CD4-positive, CD25-positive, alpha-beta regulatory T cell (primary cell): ENCODE measurements at regions not wholly inside any gene's neighbourhood (a gene's known extent, or its start where the extent isn't known, plus 50 kb on each side); places are given as distances from the start of the nearest gene placed in this dataset.
A peak's percentile ranks its signal among the peaks of the same experiment; 100 is the strongest.

Experiments used
- ATAC-seq, 2 donors: fragments of 150-1000 bp; cut with Tn5 transposase; one replicate each; pipeline ENCODE4 v1.10.0; 2021; ENCODE audit warnings: low read depth in 2 of 2, moderate number of reproducible peaks in 2 of 2, moderate library complexity in 1 of 2
- DNase-seq, 3 donors: peaks; one replicate each; pipeline versions ENCODE4 v3.0.0 to v3.0.0-alpha.2; 2012 to 2022; ENCODE audit warnings: mixed read lengths in 1 of 3
- H3K27ac ChIP-seq: one replicate; pipeline ENCODE4 v1.7.0; 2013; ENCODE audit warnings: mild to moderate bottlenecking, low read length; ENCODE audit not compliant: insufficient read depth, poor library complexity, severe bottlenecking
- H3K27me3 ChIP-seq: one replicate; pipeline ENCODE4 v1.7.0; 2013; ENCODE audit warnings: low read length; ENCODE audit not compliant: control insufficient read depth, insufficient read depth
- H3K36me3 ChIP-seq: one replicate; pipeline ENCODE4 v1.7.0; 2013; ENCODE audit warnings: mild to moderate bottlenecking, low read length, moderate library complexity; ENCODE audit not compliant: control insufficient read depth, insufficient read depth
- H3K4me1 ChIP-seq: 2 replicates; pipeline ENCODE4 v1.7.0; 2013; ENCODE audit warnings: mild to moderate bottlenecking, low read length; ENCODE audit not compliant: insufficient read depth, control insufficient read depth, poor library complexity, severe bottlenecking
- H3K4me3 ChIP-seq: one replicate; pipeline ENCODE4 v1.7.0; 2013; ENCODE audit warnings: low read depth, mild to moderate bottlenecking, low read length, moderate library complexity
- H3K9me3 ChIP-seq, 2 experiments: 1 replicate in 1 of 2; 2 replicates in 1 of 2; pipeline ENCODE4 v1.7.0; 2013; ENCODE audit warnings: low read length in 2 of 2, mild to moderate bottlenecking in 1 of 2, moderate library complexity in 1 of 2; ENCODE audit not compliant: control insufficient read depth in 2 of 2
- H3K27ac Mint-ChIP-seq, 3 donors: one replicate each; pipeline ENCODE4 v1.8.0; 2020 to 2022; ENCODE audit warnings: mild to moderate bottlenecking in 3 of 3, mixed read lengths in 3 of 3, moderate library complexity in 2 of 3
- H3K27me3 Mint-ChIP-seq: one replicate; pipeline ENCODE4 v1.8.0; 2022; ENCODE audit warnings: mild to moderate bottlenecking, mixed read lengths
- H3K36me3 Mint-ChIP-seq: one replicate; pipeline ENCODE4 v1.8.0; 2020; ENCODE audit warnings: mixed read lengths
- H3K4me1 Mint-ChIP-seq, 4 donors: one replicate each; pipeline ENCODE4 v1.8.0; 2020 to 2022; ENCODE audit warnings: mixed read lengths in 4 of 4, mild to moderate bottlenecking in 1 of 4
- H3K4me3 Mint-ChIP-seq, 4 donors: one replicate each; pipeline ENCODE4 v1.8.0; 2020 to 2022; ENCODE audit warnings: mild to moderate bottlenecking in 4 of 4, mixed read lengths in 4 of 4, moderate library complexity in 3 of 4
- H3K9me3 Mint-ChIP-seq, 7 donors: one replicate each; pipeline ENCODE4 v1.8.0; 2020 to 2022; ENCODE audit warnings: mixed read lengths in 7 of 7, mild to moderate bottlenecking in 3 of 7, moderate library complexity in 2 of 7

GRCh38 chr7:67758551-67758950 lies 761.9 kb downstream of the TYW1 start:
- H3K36me3 ChIP-seq = no peaks in the 10 kb centered on the region
- H3K4me3 ChIP-seq = no peak overlapping the region
- no peaks in the 10 kb centered on the region for H3K27me3 ChIP-seq
- Mint-ChIP-seq H3K27me3 (no peaks in the 10 kb centered on the region), H3K9me3 (peaks cover 4 to 29% (median 6%) of the 10 kb centered on the region in 7 donors), H3K4me3 (no peak overlapping the region), H3K36me3 (no peaks in the 10 kb centered on the region), H3K27ac (no peak overlapping the region), H3K4me1 (peaks cover 0 to 4% (median 0%) of the 10 kb centered on the region in 4 donors)
- no peaks in the 10 kb centered on the region for H3K4me1 ChIP-seq
- H3K9me3 ChIP-seq = peaks cover 0 to 3% of the 10 kb centered on the region in 2 experiments
- ATAC-seq = no peak
- no peak for DNase-seq
- H3K27ac ChIP-seq = no peak overlapping the region

GRCh38 chr7:67760971-67761370 lies 764.3 kb downstream of the TYW1 start:
- no peak for ATAC-seq

GRCh38 chr7:67762516-67762915 lies 765.9 kb downstream of the TYW1 start:
- Mint-ChIP-seq H3K9me3 (peaks cover 4 to 26% (median 9%) of the 10 kb centered on the region in 7 donors), H3K27ac (no peak overlapping the region), H3K36me3 (no peaks in the 10 kb centered on the region), H3K4me1 (peaks cover 0 to 4% (median 0%) of the 10 kb centered on the region in 4 donors), H3K4me3 (no peak overlapping the region), H3K27me3 (no peaks in the 10 kb centered on the region)
- no peaks in the 10 kb centered on the region for H3K4me1 ChIP-seq
- ATAC-seq = no peak
- DNase-seq = no peak
- no peak overlapping the region for H3K27ac ChIP-seq
- H3K36me3 ChIP-seq = no peaks in the 10 kb centered on the region
- H3K27me3 ChIP-seq = no peaks in the 10 kb centered on the region
- peaks cover 0 to 3% of the 10 kb centered on the region in 2 experiments for H3K9me3 ChIP-seq
- no peak overlapping the region for H3K4me3 ChIP-seq

More at GRCh38 chr7:67760971-67761370, 764.3 kb downstream of the TYW1 start:
- Mint-ChIP-seq H3K36me3 (no peaks in the 10 kb centered on the region), H3K4me1 (peaks cover 0 to 4% (median 0%) of the 10 kb centered on the region in 4 donors), H3K27ac (no peak overlapping the region), H3K27me3 (no peaks in the 10 kb centered on the region), H3K4me3 (no peak overlapping the region), H3K9me3 (peaks cover 4 to 23% (median 7%) of the 10 kb centered on the region in 7 donors)
- H3K36me3 ChIP-seq = no peaks in the 10 kb centered on the region
- no peaks in the 10 kb centered on the region for H3K27me3 ChIP-seq
- DNase-seq = no peak
- no peak overlapping the region for H3K4me3 ChIP-seq
- H3K9me3 ChIP-seq = peaks cover 0 to 3% of the 10 kb centered on the region in 2 experiments
- no peaks in the 10 kb centered on the region for H3K4me1 ChIP-seq
- no peak overlapping the region for H3K27ac ChIP-seq

GRCh38 chr7:67764289-67764688 lies 767.7 kb downstream of the TYW1 start:
- Histone ChIP-seq H3K4me3 (no peak overlapping the region), H3K4me1 (no peaks in the 10 kb centered on the region), H3K9me3 (peaks cover 0 to 3% of the 10 kb centered on the region in 2 experiments), H3K36me3 (no peaks in the 10 kb centered on the region), H3K27me3 (no peaks in the 10 kb centered on the region), H3K27ac (no peak overlapping the region)
- H3K9me3 Mint-ChIP-seq = peaks cover 0 to 20% (median 5%) of the 10 kb centered on the region in 7 donors
- ATAC-seq (no peak), DNase-seq (no peak)
- H3K4me1 Mint-ChIP-seq = no peaks in the 10 kb centered on the region
- no peak overlapping the region for H3K27ac Mint-ChIP-seq
- H3K27me3 Mint-ChIP-seq = no peaks in the 10 kb centered on the region
- no peak overlapping the region for H3K4me3 Mint-ChIP-seq
- no peaks in the 10 kb centered on the region for H3K36me3 Mint-ChIP-seq

- Mint-ChIP-seq H3K4me1 (no peaks in the 10 kb centered on the region), H3K27me3 (no peaks in the 10 kb centered on the region), H3K4me3 (no peak overlapping the region), H3K27ac (no peak overlapping the region), H3K9me3 (peaks cover 0 to 19% (median 6%) of the 10 kb centered on the region in 7 donors), H3K36me3 (no peaks in the 10 kb centered on the region)
- DNase-seq = no peak
- Histone ChIP-seq H3K9me3 (no peaks in the 10 kb centered on the region), H3K27ac (no peak overlapping the region), H3K4me3 (no peak overlapping the region), H3K27me3 (no peaks in the 10 kb centered on the region), H3K36me3 (no peaks in the 10 kb centered on the region), H3K4me1 (no peaks in the 10 kb centered on the region)
- ATAC-seq = no peak
Observed at GRCh38 chr7:67765481-67766175, 769.0 kb downstream of the TYW1 start.

GRCh38 chr7:67766906-67767410 lies 770.3 kb downstream of the TYW1 start:
- ATAC-seq (no peak), DNase-seq (no peak)
- Histone ChIP-seq H3K27me3 (no peaks in the 10 kb centered on the region), H3K4me1 (no peaks in the 10 kb centered on the region), H3K9me3 (no peaks in the 10 kb centered on the region), H3K36me3 (no peaks in the 10 kb centered on the region), H3K4me3 (no peak overlapping the region), H3K27ac (no peak overlapping the region)
- H3K4me1 Mint-ChIP-seq = no peaks in the 10 kb centered on the region
- H3K27me3 Mint-ChIP-seq = no peaks in the 10 kb centered on the region
- no peaks in the 10 kb centered on the region for H3K36me3 Mint-ChIP-seq
- no peak overlapping the region for H3K27ac Mint-ChIP-seq
- H3K9me3 Mint-ChIP-seq = peaks cover 0 to 17% (median 5%) of the 10 kb centered on the region in 7 donors
- no peak overlapping the region for H3K4me3 Mint-ChIP-seq

- Mint-ChIP-seq H3K4me1 (no peaks in the 10 kb centered on the region), H3K27me3 (no peaks in the 10 kb centered on the region), H3K4me3 (no peak overlapping the region), H3K27ac (peak overlapping the region in 1 of 3 donors; percentile 49), H3K36me3 (no peaks in the 10 kb centered on the region), H3K9me3 (peaks cover 0 to 15% (median 8%) of the 10 kb centered on the region in 7 donors)
- Histone ChIP-seq H3K36me3 (no peaks in the 10 kb centered on the region), H3K4me1 (no peaks in the 10 kb centered on the region), H3K9me3 (no peaks in the 10 kb centered on the region), H3K27ac (no peak overlapping the region), H3K4me3 (no peak overlapping the region), H3K27me3 (no peaks in the 10 kb centered on the region)
- DNase-seq (no peak), ATAC-seq (peak in 1 of 2 donors; percentile 12)
Observed at GRCh38 chr7:67771846-67772605, 775.4 kb downstream of the TYW1 start.
